ENCODE measurements at regions not wholly inside any gene's neighbourhood (a gene's known extent, or its start where the extent isn't known, plus 50 kb on each side); places are given as distances from the start of the nearest gene placed in this dataset.

GRCh38 chr12:38501481-38501880 lies 184.9 kb downstream of the ALG10B start:
- TF ChIP-seq POLR2AphosphoS5 (IDR thresholded peaks at IDR 0.05) (no peak), EP300 (IDR thresholded peaks at IDR 0.05) (no peak), POLR2A (IDR thresholded peaks at IDR 0.05; ENCODE audit: low read depth) (no peak)
- TF ChIP-seq, protein P1, sequence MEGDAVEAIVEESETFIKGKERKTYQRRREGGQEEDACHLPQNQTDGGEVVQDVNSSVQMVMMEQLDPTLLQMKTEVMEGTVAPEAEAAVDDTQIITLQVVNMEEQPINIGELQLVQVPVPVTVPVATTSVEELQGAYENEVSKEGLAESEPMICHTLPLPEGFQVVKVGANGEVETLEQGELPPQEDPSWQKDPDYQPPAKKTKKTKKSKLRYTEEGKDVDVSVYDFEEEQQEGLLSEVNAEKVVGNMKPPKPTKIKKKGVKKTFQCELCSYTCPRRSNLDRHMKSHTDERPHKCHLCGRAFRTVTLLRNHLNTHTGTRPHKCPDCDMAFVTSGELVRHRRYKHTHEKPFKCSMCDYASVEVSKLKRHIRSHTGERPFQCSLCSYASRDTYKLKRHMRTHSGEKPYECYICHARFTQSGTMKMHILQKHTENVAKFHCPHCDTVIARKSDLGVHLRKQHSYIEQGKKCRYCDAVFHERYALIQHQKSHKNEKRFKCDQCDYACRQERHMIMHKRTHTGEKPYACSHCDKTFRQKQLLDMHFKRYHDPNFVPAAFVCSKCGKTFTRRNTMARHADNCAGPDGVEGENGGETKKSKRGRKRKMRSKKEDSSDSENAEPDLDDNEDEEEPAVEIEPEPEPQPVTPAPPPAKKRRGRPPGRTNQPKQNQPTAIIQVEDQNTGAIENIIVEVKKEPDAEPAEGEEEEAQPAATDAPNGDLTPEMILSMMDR (IDR thresholded peaks at IDR 0.05): no peak

Data from esophagus muscularis mucosa (tissue), 4 donors.